GM12872 (cell line): ENCODE measurements at regions not wholly inside any gene's neighbourhood (a gene's known extent, or its start where the extent isn't known, plus 50 kb on each side); places are given as distances from the start of the nearest gene placed in this dataset.

Experiments
- CTCF ChIP-seq: IDR thresholded peaks from 3 replicates; pipeline ENCODE4 v1.5.1; 2011; ENCODE audit warnings: low read depth, mild to moderate bottlenecking, low read length, moderate library complexity; ENCODE audit not compliant: insufficient read depth

GRCh38 chr6:68372991-68373390, 262.1 kb upstream of the ADGRB3 start:
- no peak for TF ChIP-seq CTCF

- TF ChIP-seq CTCF: no peak
Measured at GRCh38 chr6:68368845-68369244, 266.2 kb upstream of the ADGRB3 start.

DNA sequence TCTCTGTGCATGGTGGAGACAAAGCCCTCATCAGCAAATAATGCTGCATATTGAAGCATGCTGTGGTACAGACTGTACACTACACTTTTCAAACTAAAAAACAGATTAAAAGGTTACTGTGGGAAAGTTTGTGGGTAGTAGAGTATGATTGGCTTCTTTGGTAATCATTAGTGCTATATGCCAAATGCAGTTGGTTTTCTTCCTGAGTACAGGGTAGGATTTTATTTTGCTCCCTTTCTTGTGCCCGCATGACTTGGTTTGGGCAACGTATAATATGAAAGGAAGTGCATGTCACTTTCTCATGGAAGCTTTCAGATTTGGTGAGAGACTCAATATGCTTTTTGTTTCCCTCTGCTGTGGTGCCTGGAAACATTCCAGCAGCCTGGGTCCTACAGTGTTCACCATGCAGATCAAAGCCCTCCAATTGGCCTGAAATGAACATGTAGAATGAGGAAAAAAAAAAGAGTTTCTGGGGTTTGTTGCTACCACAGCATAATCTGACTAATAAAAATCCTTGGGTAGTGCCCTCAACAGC, 270.7 kb upstream of the ADGRB3 start:
- no peak for TF ChIP-seq CTCF

DNA sequence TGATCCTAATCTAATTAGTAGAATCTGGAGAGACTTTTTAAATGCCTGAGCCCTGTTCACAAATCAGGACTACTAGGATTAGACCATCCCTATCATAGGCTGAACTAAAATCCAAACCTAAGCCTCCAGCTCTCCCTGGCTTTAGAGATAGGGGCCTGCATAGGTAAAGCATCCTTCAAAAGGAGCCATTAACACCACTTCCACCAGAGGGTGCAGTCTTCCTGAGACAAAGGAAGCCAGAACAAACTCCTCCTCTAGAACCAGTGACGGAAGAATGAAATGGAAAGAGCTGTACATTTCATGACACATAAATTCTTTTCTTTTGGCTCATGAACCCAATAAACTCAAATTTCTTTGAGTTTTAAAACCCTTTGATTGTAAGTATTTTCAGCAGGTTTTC, 291.2 kb upstream of the ADGRB3 start:
- TF ChIP-seq CTCF: peak; percentile 58

GRCh38 chr6:68342286-68342685, 292.8 kb upstream of the ADGRB3 start:
- no peak for TF ChIP-seq CTCF

- TF ChIP-seq CTCF: no peak
Measured at GRCh38 chr6:68339488-68340131, 295.5 kb upstream of the ADGRB3 start.

DNA sequence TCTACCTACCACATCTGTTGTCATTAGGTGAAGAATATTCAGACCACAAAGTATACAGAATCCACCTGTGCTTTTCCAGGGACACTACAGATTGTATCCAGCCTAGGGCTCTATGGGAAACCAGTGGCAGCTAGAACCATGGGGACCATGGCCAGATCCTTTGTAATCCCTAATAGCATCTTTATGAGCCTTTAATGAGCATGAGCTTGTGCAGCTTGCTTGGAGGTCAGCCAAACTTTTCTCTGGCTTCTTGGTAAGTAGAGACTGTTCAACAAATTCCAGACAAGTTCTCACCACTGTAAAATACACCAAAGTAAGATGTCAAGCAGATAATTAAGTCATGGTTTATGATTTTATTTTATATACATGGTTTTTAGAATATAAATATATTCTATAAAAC, 301.6 kb upstream of the ADGRB3 start:
- TF ChIP-seq CTCF: no peak
